ENCODE measurements at regions not wholly inside any gene's neighbourhood (a gene's known extent, or its start where the extent isn't known, plus 50 kb on each side); places are given as distances from the start of the nearest gene placed in this dataset.

GRCh38 chr2:22282220-22282619 lies 1102.8 kb upstream of the KLHL29 start:
- TF ChIP-seq USF2 (CRISPR knock-in tag; IDR thresholded peaks at IDR 0.05): no peak
- no peak for TF ChIP-seq CTCF (IDR thresholded peaks at IDR 0.05)
- no peak for TF ChIP-seq ZNF263 (CRISPR knock-in tag; IDR thresholded peaks at IDR 0.05; ENCODE audit: low read depth)
- no peak for TF ChIP-seq FOXK1 (CRISPR knock-in tag; IDR thresholded peaks at IDR 0.05)
- no peak for TF ChIP-seq AR (CRISPR knock-in tag; IDR thresholded peaks at IDR 0.05)
- no peak for TF ChIP-seq PRDM15 (CRISPR knock-in tag; IDR thresholded peaks at IDR 0.05)
- no peak for TF ChIP-seq ZNF121 (CRISPR knock-in tag; IDR thresholded peaks at IDR 0.05)
- no peak for TF ChIP-seq ZMAT4 (CRISPR knock-in tag; IDR thresholded peaks at IDR 0.05)
- TF ChIP-seq SP1 (CRISPR knock-in tag; conservative IDR thresholded peaks at IDR 0.05): no peak
- TF ChIP-seq TEAD4 (CRISPR knock-in tag; IDR thresholded peaks at IDR 0.05): no peak

All from WTC11 (cell line).